HG03565 (cell line): ENCODE measurements at regions not wholly inside any gene's neighbourhood (a gene's known extent, or its start where the extent isn't known, plus 50 kb on each side); places are given as distances from the start of the nearest gene placed in this dataset.
"Not testable (repeated sequence)": the region's sequence is repeated elsewhere in the genome, so short reads cannot be mapped to it uniquely, and the experiment has no call there.

Experiments
- ATAC-seq: cut with Tn5 transposase; IDR thresholded peaks from one replicate; pipeline ENCODE4 v1.9.1; 2021; ENCODE audit warnings: mild to moderate bottlenecking, moderate library complexity; ENCODE audit not compliant: unreplicated experiment

GRCh38 chr14:45727133-45727532 lies 474.1 kb upstream of the MIS18BP1 start:
- ATAC-seq: no peak

GRCh38 chr14:45721472-45721871 lies 468.5 kb upstream of the MIS18BP1 start:
- ATAC-seq: no peak

GRCh38 chr14:45716572-45716971 lies 463.6 kb upstream of the MIS18BP1 start:
- ATAC-seq: no peak

GRCh38 chr14:45715946-45716345 lies 462.9 kb upstream of the MIS18BP1 start:
- no peak for ATAC-seq

GRCh38 chr14:45709541-45709940 lies 456.5 kb upstream of the MIS18BP1 start:
- no peak for ATAC-seq

GRCh38 chr14:45705940-45706534 lies 453.0 kb upstream of the MIS18BP1 start:
- no peak for ATAC-seq

GRCh38 chr14:45699471-45699870 lies 446.5 kb upstream of the MIS18BP1 start:
- no peak for ATAC-seq

- no peak for ATAC-seq
Measured at GRCh38 chr14:45698462-45699134, 445.6 kb upstream of the MIS18BP1 start.

- ATAC-seq: no peak
Measured at GRCh38 chr14:45686771-45687170, 433.8 kb upstream of the MIS18BP1 start.

- no peak for ATAC-seq
Measured at GRCh38 chr14:45680531-45680930, 427.5 kb upstream of the MIS18BP1 start.

- no peak for ATAC-seq
Measured at GRCh38 chr14:45679853-45680252, 426.9 kb upstream of the MIS18BP1 start.

- ATAC-seq: no peak
Measured at GRCh38 chr14:45678163-45678562, 425.2 kb upstream of the MIS18BP1 start.

GRCh38 chr14:45673420-45673819 lies 420.4 kb upstream of the MIS18BP1 start:
- no peak for ATAC-seq

GRCh38 chr14:45664668-45665356 lies 411.8 kb upstream of the MIS18BP1 start:
- ATAC-seq: no peak

- ATAC-seq: no peak
Measured at GRCh38 chr14:45658917-45659299, 405.9 kb upstream of the MIS18BP1 start.

- ATAC-seq: no peak
Measured at GRCh38 chr14:45658226-45658916, 405.4 kb upstream of the MIS18BP1 start.

GRCh38 chr14:45651890-45652289 lies 398.9 kb upstream of the MIS18BP1 start:
- ATAC-seq: no peak

- no peak for ATAC-seq
Measured at GRCh38 chr14:45650754-45651153, 397.8 kb upstream of the MIS18BP1 start.

- no peak for ATAC-seq
Measured at GRCh38 chr14:45649051-45649450, 396.0 kb upstream of the MIS18BP1 start.

- no peak for ATAC-seq
Measured at GRCh38 chr14:45641541-45641940, 388.5 kb upstream of the MIS18BP1 start.

GRCh38 chr14:45634651-45635441 lies 381.8 kb upstream of the MIS18BP1 start:
- not testable (repeated sequence) for ATAC-seq
